Chondrocyte (in vitro differentiated cells): ENCODE measurements at regions not wholly inside any gene's neighbourhood (a gene's known extent, or its start where the extent isn't known, plus 50 kb on each side); places are given as distances from the start of the nearest gene placed in this dataset.

Experiments used
- DNase-seq: peaks from one replicate; pipeline ENCODE4 v3.0.0; 2021; ENCODE audit warnings: mixed read lengths, low spot score
- H3K27ac Mint-ChIP-seq: one replicate; pipeline ENCODE4 v1.8.0; 2021; ENCODE audit warnings: mild to moderate bottlenecking, moderate library complexity, mixed read lengths; ENCODE audit not compliant: unreplicated experiment
- H3K27me3 Mint-ChIP-seq: 2 replicates; pipeline ENCODE4 v1.8.0; 2021; ENCODE audit warnings: low read depth, mixed read lengths
- H3K36me3 Mint-ChIP-seq: 2 replicates; pipeline ENCODE4 v1.8.0; 2021; ENCODE audit warnings: low read depth, mixed read lengths
- H3K4me1 Mint-ChIP-seq: 2 replicates; pipeline ENCODE4 v1.8.0; 2021; ENCODE audit warnings: low read depth, mild to moderate bottlenecking, mixed read lengths
- H3K4me3 Mint-ChIP-seq: one replicate; pipeline ENCODE4 v1.8.0; 2021; ENCODE audit warnings: mild to moderate bottlenecking, moderate library complexity, mixed read lengths; ENCODE audit not compliant: unreplicated experiment
- H3K9me3 Mint-ChIP-seq: 2 replicates; pipeline ENCODE4 v1.8.0; 2021; ENCODE audit warnings: low read depth, mixed read lengths
- TF ChIP-seq, protein P1 (sequence below): fragments of 200-600 bp; sonication (generic); IDR thresholded peaks from 2 replicates; pipeline ENCODE4 v1.5.0; 2021; ENCODE audit warnings: antibody characterized with exemption, mild to moderate bottlenecking, moderate library complexity

DNA sequence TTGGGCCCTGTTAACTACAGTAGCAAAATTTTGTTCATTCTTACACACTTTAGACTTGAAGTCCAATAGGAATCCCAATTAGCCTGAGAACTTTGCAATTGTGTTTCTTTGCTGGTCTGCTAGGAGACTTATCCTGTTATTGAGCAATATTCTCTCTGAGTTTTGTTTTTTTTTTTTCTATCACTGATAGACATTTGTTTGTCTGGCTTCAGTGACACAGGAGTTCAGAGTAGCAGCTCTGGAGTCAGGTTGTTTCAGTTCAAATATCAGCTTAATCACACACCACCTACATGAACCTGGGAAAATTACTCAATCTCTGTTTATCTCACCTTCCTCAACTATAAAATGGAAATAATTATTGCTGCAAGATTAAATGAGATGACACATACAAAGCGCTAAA is 360.2 kb upstream of the POU3F3 start:
- no peak for DNase-seq
- Mint-ChIP-seq H3K27ac (no peak overlapping the region), H3K9me3 (no peaks in the 10 kb centered on the region), H3K4me3 (no peak overlapping the region), H3K36me3 (no peaks in the 10 kb centered on the region), H3K27me3 (peaks cover 4% of the 10 kb centered on the region), H3K4me1 (peaks cover 8% of the 10 kb centered on the region)
- TF ChIP-seq, protein P1, sequence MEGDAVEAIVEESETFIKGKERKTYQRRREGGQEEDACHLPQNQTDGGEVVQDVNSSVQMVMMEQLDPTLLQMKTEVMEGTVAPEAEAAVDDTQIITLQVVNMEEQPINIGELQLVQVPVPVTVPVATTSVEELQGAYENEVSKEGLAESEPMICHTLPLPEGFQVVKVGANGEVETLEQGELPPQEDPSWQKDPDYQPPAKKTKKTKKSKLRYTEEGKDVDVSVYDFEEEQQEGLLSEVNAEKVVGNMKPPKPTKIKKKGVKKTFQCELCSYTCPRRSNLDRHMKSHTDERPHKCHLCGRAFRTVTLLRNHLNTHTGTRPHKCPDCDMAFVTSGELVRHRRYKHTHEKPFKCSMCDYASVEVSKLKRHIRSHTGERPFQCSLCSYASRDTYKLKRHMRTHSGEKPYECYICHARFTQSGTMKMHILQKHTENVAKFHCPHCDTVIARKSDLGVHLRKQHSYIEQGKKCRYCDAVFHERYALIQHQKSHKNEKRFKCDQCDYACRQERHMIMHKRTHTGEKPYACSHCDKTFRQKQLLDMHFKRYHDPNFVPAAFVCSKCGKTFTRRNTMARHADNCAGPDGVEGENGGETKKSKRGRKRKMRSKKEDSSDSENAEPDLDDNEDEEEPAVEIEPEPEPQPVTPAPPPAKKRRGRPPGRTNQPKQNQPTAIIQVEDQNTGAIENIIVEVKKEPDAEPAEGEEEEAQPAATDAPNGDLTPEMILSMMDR, result no peak

DNA sequence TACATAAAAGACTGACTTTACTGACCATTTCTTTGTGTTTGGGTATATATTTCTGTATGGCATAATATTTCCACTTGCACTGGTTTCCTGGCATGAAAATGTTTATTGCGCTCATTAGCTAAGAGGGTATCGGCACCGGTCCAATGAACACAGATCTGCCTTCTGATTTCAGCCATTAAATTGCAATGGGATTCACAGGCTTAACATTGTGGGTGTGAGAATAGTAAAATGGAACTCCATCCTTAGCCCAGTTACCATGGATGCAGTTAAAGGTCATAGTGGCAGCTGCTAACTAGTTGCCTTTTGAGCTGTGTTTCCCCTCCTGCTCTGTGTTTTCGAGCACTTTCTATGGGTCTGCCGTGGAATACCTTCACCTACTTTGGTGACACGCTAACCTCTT is 352.6 kb upstream of the POU3F3 start:
- no peak for DNase-seq
- TF ChIP-seq, protein P1, result no peak
- Mint-ChIP-seq H3K4me1 (no peaks in the 10 kb centered on the region), H3K27me3 (peaks cover 7% of the 10 kb centered on the region), H3K36me3 (no peaks in the 10 kb centered on the region), H3K9me3 (no peaks in the 10 kb centered on the region), H3K27ac (no peak overlapping the region), H3K4me3 (no peak overlapping the region)

DNA sequence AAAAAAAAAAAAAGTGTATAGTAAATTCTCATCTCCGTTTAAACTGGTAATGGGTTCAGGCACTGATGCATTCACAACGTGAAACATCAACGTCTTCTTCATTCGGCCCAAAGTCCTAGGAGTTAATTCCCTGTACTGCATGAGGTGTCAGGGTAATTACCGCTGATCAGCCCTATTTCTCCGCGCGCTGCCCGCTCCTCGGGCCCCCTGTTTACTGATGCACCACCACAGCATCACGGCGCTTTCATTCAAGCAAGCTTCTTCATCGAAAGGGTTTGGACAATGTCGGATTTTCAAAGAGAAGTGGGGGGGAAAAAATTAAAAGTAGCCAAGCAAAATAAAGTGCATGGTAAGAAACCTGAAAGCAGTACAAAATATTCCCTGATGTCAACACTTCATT is 352.0 kb upstream of the POU3F3 start:
- TF ChIP-seq, protein P1, result no peak
- Mint-ChIP-seq H3K4me3 (no peak overlapping the region), H3K4me1 (no peaks in the 10 kb centered on the region), H3K27me3 (peaks cover 7% of the 10 kb centered on the region), H3K9me3 (no peaks in the 10 kb centered on the region), H3K27ac (no peak overlapping the region), H3K36me3 (no peaks in the 10 kb centered on the region)
- no peak for DNase-seq

DNA sequence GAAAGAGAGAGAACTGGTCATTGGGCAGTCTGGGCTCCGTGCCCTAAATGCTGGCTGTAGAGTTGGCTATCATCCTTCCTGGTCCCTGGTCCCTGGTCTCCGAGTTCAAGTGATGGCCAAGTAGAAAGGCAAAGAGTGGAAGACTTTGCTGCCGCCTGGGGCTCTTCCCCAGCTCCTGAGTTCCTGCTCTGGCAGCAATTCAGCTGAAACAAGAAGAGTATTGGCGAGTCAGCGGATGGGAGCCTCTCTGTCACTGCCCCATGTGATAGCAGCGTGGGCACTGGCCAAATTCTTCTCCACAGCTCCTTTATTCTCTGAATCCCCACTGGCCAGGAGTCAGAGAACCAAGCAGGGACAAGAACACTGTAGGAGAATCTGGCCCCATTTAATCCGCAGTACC is 351.0 kb upstream of the POU3F3 start:
- DNase-seq, result no peak

DNA sequence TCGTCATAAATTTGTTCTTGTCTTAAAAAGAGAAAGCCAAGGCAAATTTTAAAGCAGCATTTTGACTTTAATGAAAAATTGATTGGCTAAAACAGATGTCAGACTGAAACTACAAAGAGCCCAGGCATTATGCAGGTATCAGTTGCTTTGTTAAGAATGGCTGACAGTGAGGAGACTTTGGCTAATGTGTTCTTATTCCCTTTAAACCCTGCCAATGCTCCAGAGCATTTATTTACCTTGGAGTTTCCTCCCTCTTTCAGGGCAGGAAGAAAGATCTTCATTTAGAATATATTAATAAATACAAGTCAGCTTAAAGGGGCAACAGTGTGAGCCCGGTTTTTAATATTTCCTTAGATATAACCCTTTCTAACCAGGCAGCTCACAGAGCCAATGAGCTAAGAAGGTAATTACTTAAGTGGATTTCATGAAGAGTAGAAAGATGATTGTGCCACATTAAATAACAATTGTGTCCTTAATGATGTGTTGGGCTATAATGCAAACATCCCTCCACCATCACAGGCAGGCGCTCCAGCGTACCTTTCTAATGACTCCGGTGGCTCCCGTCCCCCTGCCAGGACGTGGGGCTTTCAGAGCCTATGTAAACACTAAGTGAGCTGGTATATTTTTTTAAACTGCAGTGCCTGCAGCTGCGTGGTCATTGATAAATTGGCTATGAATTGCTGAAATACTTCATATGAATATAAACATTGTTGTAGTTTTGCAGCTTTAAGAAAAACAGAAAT is 349.4 kb upstream of the POU3F3 start:
- Mint-ChIP-seq H3K36me3 (no peaks in the 10 kb centered on the region), H3K9me3 (no peaks in the 10 kb centered on the region), H3K27me3 (peaks cover 7% of the 10 kb centered on the region), H3K27ac (no peak overlapping the region), H3K4me3 (no peak overlapping the region), H3K4me1 (no peaks in the 10 kb centered on the region)
- TF ChIP-seq, protein P1, result no peak
- no peak for DNase-seq

More for the DNA sequence above, 351.0 kb upstream of the POU3F3 start:
- Mint-ChIP-seq H3K9me3 (no peaks in the 10 kb centered on the region), H3K27ac (no peak overlapping the region), H3K4me3 (no peak overlapping the region), H3K4me1 (no peaks in the 10 kb centered on the region), H3K27me3 (peaks cover 7% of the 10 kb centered on the region), H3K36me3 (no peaks in the 10 kb centered on the region)
- TF ChIP-seq, protein P1, result no peak
